Urinary bladder (tissue), 3 donors: ENCODE measurements at regions not wholly inside any gene's neighbourhood (a gene's known extent, or its start where the extent isn't known, plus 50 kb on each side); places are given as distances from the start of the nearest gene placed in this dataset.

Experiments
- DNase-seq: peaks from one replicate; pipeline ENCODE4 v3.0.0-alpha.2; 2015; ENCODE audit errors: extremely low spot score
- H3K27ac ChIP-seq: one replicate; pipeline ENCODE4 v1.5.1; 2013; ENCODE audit warnings: low read depth, mild to moderate bottlenecking, moderate library complexity
- H3K36me3 ChIP-seq: one replicate; pipeline ENCODE4 v1.6.1; 2013; ENCODE audit warnings: mild to moderate bottlenecking, moderate library complexity; ENCODE audit not compliant: insufficient read depth
- H3K4me1 ChIP-seq: one replicate; pipeline ENCODE4 v1.6.1; 2013; ENCODE audit warnings: mild to moderate bottlenecking, moderate library complexity; ENCODE audit not compliant: insufficient read depth
- H3K4me3 ChIP-seq: one replicate; pipeline ENCODE4 v1.5.1; 2013; ENCODE audit warnings: low read depth, low read length
- WGBS: extraction: QIAGEN DNeasy Blood & Tissue Kit; methylation state at CpG from one replicate; pipeline ENCODE4 v1.1.7; 2013; 5-methylcytosine and 5-hydroxymethylcytosine counted together
- donor health status: healthy with polysubstance abuse.
- donor health status: healthy.

- Histone ChIP-seq H3K36me3 (no peaks in the 10 kb centered on the region), H3K4me1 (no peaks in the 10 kb centered on the region), H3K27ac (no peak overlapping the region), H3K4me3 (no peak overlapping the region)
- DNase-seq, result no peak
- WGBS, result 61% methylated on average over 11 of the region's 11 CpGs
Measured at GRCh38 chr3:13152826-13153710, 79.8 kb upstream of the IQSEC1 start.

DNA sequence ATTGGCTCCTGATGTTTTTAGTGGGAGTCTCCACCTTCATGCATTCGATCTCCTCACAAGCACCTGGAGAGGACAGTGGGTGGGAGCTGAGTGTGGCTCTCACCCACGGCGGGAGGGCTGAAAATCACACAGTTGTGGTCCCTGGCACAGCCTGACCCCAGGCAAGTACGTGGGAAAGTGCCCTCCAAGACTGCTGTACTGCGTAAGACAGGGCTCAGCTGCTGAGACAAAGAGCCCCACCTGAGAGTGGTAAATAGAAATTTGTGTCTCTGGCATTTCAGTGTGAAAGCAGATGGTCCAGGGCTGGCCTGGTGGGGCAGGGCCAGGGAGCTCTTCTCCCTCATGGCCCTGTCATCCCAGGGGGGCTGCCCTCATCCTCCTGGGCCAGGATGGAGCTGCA is 77.4 kb upstream of the IQSEC1 start:
- H3K36me3 ChIP-seq, result no peaks in the 10 kb centered on the region
- no peak for DNase-seq

DNA sequence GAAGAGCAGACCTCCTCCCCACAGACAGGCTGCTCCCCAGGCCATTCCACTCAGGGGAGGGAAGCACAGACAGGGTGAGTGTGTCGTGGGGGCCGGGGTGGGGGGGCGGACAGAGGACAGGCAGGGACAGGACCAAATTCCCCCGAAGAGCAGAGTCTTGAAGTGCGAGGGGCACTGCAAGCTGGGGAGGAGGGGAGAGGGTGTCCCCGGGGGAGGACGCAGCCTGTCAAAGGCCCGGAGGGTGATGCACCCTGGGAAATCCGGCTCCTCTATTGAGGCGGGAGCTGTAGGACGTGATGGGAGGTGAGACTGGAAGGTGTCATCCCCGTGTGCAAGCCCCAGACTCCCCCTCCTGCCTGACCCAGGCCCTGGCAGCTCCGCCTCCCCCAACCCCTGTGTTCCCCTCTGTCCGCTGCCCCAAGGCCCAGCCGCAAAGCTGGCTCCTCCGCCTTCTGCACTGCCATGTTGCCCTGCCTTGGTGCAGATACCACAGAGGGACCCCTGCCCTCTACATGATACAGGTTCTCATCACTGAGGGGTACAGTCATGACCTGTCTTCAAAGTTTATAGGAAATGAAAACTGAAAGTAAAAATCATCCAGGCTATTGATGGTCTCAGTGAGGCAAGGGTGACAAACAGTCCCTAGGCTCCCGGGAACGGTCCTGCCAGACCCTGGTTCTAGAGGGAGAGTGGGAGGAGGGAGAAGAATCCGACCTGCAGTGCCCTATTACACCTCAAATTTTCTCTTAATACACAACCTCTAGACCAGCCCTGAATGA is 76.3 kb upstream of the IQSEC1 start:
- Histone ChIP-seq H3K4me1 (no peaks in the 10 kb centered on the region), H3K27ac (no peak overlapping the region), H3K4me3 (no peak overlapping the region), H3K36me3 (no peaks in the 10 kb centered on the region)
- DNase-seq, result no peak
- WGBS, result 46% methylated on average over 19 of the region's 19 CpGs

More for the DNA sequence above, 77.4 kb upstream of the IQSEC1 start:
- H3K27ac ChIP-seq, result no peak overlapping the region
- H3K4me3 ChIP-seq, result no peak overlapping the region
- no peaks in the 10 kb centered on the region for H3K4me1 ChIP-seq
- 79% methylated on average over 5 of the region's 5 CpGs for WGBS

DNA sequence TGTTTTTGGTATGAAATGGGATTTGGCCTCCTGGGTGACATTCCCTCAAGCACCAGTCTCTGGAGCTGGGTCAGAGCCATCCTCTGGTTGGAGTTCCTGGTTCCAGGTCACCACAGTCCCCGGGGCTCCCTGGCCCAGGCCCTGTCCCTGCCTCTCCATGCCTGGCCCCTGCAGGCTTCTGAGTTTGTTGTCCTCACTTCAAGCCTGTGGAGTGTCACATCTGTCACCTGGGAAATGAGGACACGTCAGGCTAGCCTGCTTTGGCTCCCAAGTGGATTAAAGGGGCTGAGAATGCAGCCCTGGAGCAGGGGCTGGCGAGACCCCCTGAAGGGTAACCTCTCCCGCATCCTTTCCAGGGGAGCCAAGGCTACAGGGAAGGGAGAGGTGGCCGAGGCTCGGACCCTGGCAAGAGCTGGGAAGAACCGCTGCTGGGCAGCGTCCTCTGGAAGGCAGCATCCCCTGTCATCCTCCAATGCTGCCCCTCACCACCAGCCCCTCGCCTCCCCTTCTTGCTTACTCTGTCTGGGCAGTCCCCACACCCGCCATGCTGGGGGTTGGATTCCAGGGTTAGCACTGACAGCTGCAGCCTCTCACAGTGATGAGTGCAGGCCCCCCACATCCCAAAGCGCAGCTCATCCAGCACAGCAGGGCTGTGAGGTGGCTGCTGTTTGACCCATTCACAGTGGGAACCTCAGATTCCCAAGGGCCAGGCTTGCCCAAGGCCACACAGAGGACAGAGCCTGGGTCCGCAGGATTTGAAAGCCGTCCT is 75.5 kb upstream of the IQSEC1 start:
- H3K36me3 ChIP-seq, result no peaks in the 10 kb centered on the region
- no peak for DNase-seq
- H3K4me1 ChIP-seq, result no peaks in the 10 kb centered on the region
- 50% methylated on average over 13 of the region's 13 CpGs for WGBS
- no peak overlapping the region for H3K27ac ChIP-seq
- no peak overlapping the region for H3K4me3 ChIP-seq

- Histone ChIP-seq H3K4me3 (no peak overlapping the region), H3K36me3 (no peaks in the 10 kb centered on the region), H3K4me1 (no peaks in the 10 kb centered on the region), H3K27ac (no peak overlapping the region)
- DNase-seq, result no peak
- 82% methylated on average over 8 of the region's 8 CpGs for WGBS
Measured at GRCh38 chr3:13148126-13148525, 74.9 kb upstream of the IQSEC1 start.

GRCh38 chr3:13147344-13147743 is 74.1 kb upstream of the IQSEC1 start:
- Histone ChIP-seq H3K27ac (no peak overlapping the region), H3K4me3 (no peak overlapping the region), H3K36me3 (no peaks in the 10 kb centered on the region), H3K4me1 (no peaks in the 10 kb centered on the region)
- DNase-seq, result no peak
- 95% methylated on average over 4 of the region's 4 CpGs for WGBS

GRCh38 chr3:13146643-13147143 is 73.5 kb upstream of the IQSEC1 start:
- no peak for DNase-seq
- H3K27ac ChIP-seq, result no peak overlapping the region
- WGBS, result 79% methylated on average over 9 of the region's 9 CpGs
- H3K4me1 ChIP-seq, result no peaks in the 10 kb centered on the region
- no peaks in the 10 kb centered on the region for H3K36me3 ChIP-seq
- no peak overlapping the region for H3K4me3 ChIP-seq

- Histone ChIP-seq H3K4me3 (no peak overlapping the region), H3K4me1 (no peaks in the 10 kb centered on the region), H3K36me3 (no peaks in the 10 kb centered on the region), H3K27ac (no peak overlapping the region)
- DNase-seq, result no peak
- 57% methylated on average over 16 of the region's 16 CpGs for WGBS
Measured at GRCh38 chr3:13145826-13146642, 72.8 kb upstream of the IQSEC1 start.

DNA sequence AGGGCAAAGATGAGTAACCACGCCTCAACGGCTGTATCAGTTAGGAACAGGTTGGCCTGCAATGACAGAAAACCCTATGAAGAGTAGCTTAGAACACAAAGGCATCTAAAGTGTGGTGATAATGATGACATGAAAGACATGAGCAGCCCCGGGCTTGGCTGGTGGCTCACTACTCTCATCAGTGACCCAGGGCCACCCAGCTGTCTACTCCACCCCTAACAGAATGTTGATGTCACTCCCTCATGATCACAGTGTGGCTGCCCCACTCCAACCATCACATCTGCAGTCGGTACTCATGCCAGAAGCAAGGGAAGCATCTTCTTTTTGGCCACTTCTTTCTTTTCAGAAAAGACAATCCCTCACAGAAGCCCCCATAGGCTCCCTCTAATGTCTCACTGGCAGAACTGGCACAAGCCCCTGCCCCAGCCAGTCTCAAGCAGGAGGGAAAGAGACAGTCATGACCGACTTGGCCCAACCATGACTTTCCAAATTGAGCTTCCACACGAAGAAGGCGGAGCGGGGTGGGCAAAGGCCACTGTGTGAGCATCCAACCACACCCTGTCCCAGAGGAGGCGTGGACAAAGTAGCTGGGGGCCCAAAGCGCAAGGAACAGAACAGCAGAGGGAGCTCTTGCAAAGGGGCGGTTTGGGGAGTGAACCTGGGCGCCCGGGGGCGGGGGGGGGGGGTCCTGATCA is 72.0 kb upstream of the IQSEC1 start:
- H3K4me3 ChIP-seq, result no peak overlapping the region
- no peak for DNase-seq
- H3K27ac ChIP-seq, result no peak overlapping the region
- H3K36me3 ChIP-seq, result no peaks in the 10 kb centered on the region
- H3K4me1 ChIP-seq, result no peaks in the 10 kb centered on the region
- WGBS, result 67% methylated on average over 14 of the region's 14 CpGs

GRCh38 chr3:13144163-13145023 is 71.2 kb upstream of the IQSEC1 start:
- no peak overlapping the region for H3K4me3 ChIP-seq
- H3K4me1 ChIP-seq, result no peaks in the 10 kb centered on the region
- DNase-seq, result no peak
- no peaks in the 10 kb centered on the region for H3K36me3 ChIP-seq
- no peak overlapping the region for H3K27ac ChIP-seq
- WGBS, result 81% methylated on average over 25 of the region's 25 CpGs

DNA sequence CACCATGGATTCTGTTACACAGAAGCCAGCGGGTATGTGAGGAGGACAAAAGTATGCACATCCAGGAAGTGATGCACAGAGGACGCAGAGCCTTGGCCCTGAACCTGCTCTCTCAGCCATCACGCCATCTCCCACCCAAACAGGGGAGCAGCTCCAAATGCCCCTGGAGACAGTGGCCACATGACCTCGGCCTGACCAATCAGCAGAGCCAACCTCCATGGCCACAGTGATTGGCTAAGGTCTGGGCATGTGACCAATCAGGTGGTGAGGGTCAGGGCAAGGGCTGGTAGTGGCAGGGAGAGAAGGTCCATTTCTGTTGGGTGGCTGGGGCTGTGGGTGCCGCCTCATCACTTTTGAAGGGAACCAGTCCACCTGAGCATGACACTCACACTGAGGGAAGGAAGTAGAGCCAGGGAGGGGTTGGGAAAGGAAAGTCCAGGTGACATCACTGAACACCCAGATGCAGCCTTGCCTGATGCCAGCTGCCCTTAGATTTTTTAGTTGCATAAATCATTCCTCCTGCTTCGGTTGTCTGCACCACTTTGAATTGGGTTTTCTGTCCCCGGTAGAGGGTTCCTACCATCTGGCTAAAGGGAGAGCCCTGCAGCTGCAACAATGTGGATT is 70.3 kb upstream of the IQSEC1 start:
- 80% methylated on average over 7 of the region's 7 CpGs for WGBS
- H3K27ac ChIP-seq, result no peak overlapping the region
- DNase-seq, result no peak
- H3K36me3 ChIP-seq, result no peaks in the 10 kb centered on the region
- no peak overlapping the region for H3K4me3 ChIP-seq
- no peaks in the 10 kb centered on the region for H3K4me1 ChIP-seq
